ENCODE measurements at regions not wholly inside any gene's neighbourhood (a gene's known extent, or its start where the extent isn't known, plus 50 kb on each side); places are given as distances from the start of the nearest gene placed in this dataset.

GRCh38 chr14:106280876-106281275 lies 754.5 kb downstream of the TMEM121 start:
- TF ChIP-seq CTCF (IDR thresholded peaks at IDR 0.05) (no peak), EZH2 (IDR thresholded peaks at IDR 0.05; ENCODE audit: borderline replicate concordance, insufficient read depth, low read depth, low read length, poor library complexity, severe bottlenecking) (no peak)
